HG03095 (cell line): ENCODE measurements at regions not wholly inside any gene's neighbourhood (a gene's known extent, or its start where the extent isn't known, plus 50 kb on each side); places are given as distances from the start of the nearest gene placed in this dataset.

ENCODE experiments used
- ATAC-seq: cut with Tn5 transposase; IDR thresholded peaks from one replicate; pipeline ENCODE4 v1.9.1; 2021; ENCODE audit warnings: moderate library complexity; ENCODE audit not compliant: unreplicated experiment

- ATAC-seq: no peak
Measured at GRCh38 chr10:118472415-118473304, 122.8 kb downstream of the PRLHR start.

GRCh38 chr10:118471863-118472262, 123.6 kb downstream of the PRLHR start:
- no peak for ATAC-seq

GRCh38 chr10:118470470-118470869, 125.0 kb downstream of the PRLHR start:
- ATAC-seq: no peak

GRCh38 chr10:118467200-118467599, 125.1 kb upstream of the FAM204A start:
- no peak for ATAC-seq

- no peak for ATAC-seq
Measured at GRCh38 chr10:118465300-118465874, 123.3 kb upstream of the FAM204A start.

GRCh38 chr10:118463740-118464139, 121.6 kb upstream of the FAM204A start:
- no peak for ATAC-seq

GRCh38 chr10:118462401-118462800, 120.3 kb upstream of the FAM204A start:
- no peak for ATAC-seq

- peak; percentile 78 for ATAC-seq
Measured at GRCh38 chr10:118459642-118460193, 117.6 kb upstream of the FAM204A start.

GRCh38 chr10:118458957-118459641, 117.0 kb upstream of the FAM204A start:
- no peak for ATAC-seq

GRCh38 chr10:118457824-118458428, 115.8 kb upstream of the FAM204A start:
- no peak for ATAC-seq

- ATAC-seq: no peak
Measured at GRCh38 chr10:118455181-118455695, 113.1 kb upstream of the FAM204A start.

GRCh38 chr10:118454211-118454610, 112.1 kb upstream of the FAM204A start:
- ATAC-seq: no peak

GRCh38 chr10:118452098-118452497, 110.0 kb upstream of the FAM204A start:
- no peak for ATAC-seq

- no peak for ATAC-seq
Measured at GRCh38 chr10:118449521-118449920, 107.4 kb upstream of the FAM204A start.

- ATAC-seq: no peak
Measured at GRCh38 chr10:118448744-118449143, 106.6 kb upstream of the FAM204A start.

- no peak for ATAC-seq
Measured at GRCh38 chr10:118447478-118448270, 105.5 kb upstream of the FAM204A start.

- no peak for ATAC-seq
Measured at GRCh38 chr10:118445535-118445934, 103.4 kb upstream of the FAM204A start.

GRCh38 chr10:118444069-118444468, 101.9 kb upstream of the FAM204A start:
- ATAC-seq: no peak

GRCh38 chr10:118442032-118442431, 99.9 kb upstream of the FAM204A start:
- no peak for ATAC-seq

GRCh38 chr10:118439824-118440223, 97.7 kb upstream of the FAM204A start:
- no peak for ATAC-seq
